IMR-90 (cell line): ENCODE measurements at regions not wholly inside any gene's neighbourhood (a gene's known extent, or its start where the extent isn't known, plus 50 kb on each side); places are given as distances from the start of the nearest gene placed in this dataset.

Experiments used
- ATAC-seq: fragments of 200-7000 bp; cut with Tn5 transposase; 2 replicates; pipeline ENCODE4 v1.9.1; 2020; ENCODE audit warnings: low read depth, mild to moderate bottlenecking, moderate library complexity
- BruUV-seq: library from RNA; stranded (reverse); fragments of 400-500 nt; replicated peaks from 2 replicates; lab custom pipeline; 2021; lab: Mats Ljungman, UMichigan
- CTCF ChIA-PET: fragments of 300-600 bp; formaldehyde crosslinking; extraction: SDS; loops from one replicate; lab custom pipeline; 2021; ENCODE audit warnings: antibody characterized with exemption; lab: Yijun Ruan, JAX
- POLR2A ChIA-PET: fragments of 300-600 bp; sonication (Branson Sonifier 250); formaldehyde crosslinking; loops from one replicate; lab custom pipeline; 2022; ENCODE audit warnings: antibody characterized with exemption; ENCODE audit not compliant: unreplicated experiment; lab: Charles Lee
- DNase-seq: peaks from one replicate; pipeline ENCODE4 v3.0.0; 2013
- H2AFZ ChIP-seq: replicated peaks from 2 replicates; pipeline ENCODE3; 2013; ENCODE audit warnings: low read length, mild to moderate bottlenecking; ENCODE audit not compliant: poor library complexity
- H2AK5ac ChIP-seq: 2 replicates; pipeline ENCODE4 v1.6.1; 2013; ENCODE audit warnings: low read depth, low read length, inconsistent platforms
- H2AK9ac ChIP-seq: replicated peaks from 2 replicates; pipeline ENCODE3; 2013; ENCODE audit warnings: mild to moderate bottlenecking, low read depth, low read length, moderate library complexity; ENCODE audit not compliant: poor library complexity
- H2BK120ac ChIP-seq: 2 replicates; pipeline ENCODE4 v1.6.1; 2013; ENCODE audit warnings: low read depth, low read length, inconsistent platforms
- H2BK15ac ChIP-seq: 3 replicates; pipeline ENCODE4 v1.6.1; 2013; ENCODE audit warnings: low read depth, low read length, inconsistent platforms
- H2BK20ac ChIP-seq: 2 replicates; pipeline ENCODE4 v1.6.1; 2013; ENCODE audit warnings: low read depth, mild to moderate bottlenecking, inconsistent platforms, low read length, moderate library complexity
- H2BK5ac ChIP-seq: 2 replicates; pipeline ENCODE4 v1.6.1; 2013; ENCODE audit warnings: mild to moderate bottlenecking, low read depth, low read length, inconsistent platforms; ENCODE audit not compliant: poor library complexity, severe bottlenecking
- H3K14ac ChIP-seq: replicated peaks from 2 replicates; pipeline ENCODE4 v1.6.1; 2013; ENCODE audit warnings: low read depth, low read length, inconsistent platforms
- H3K18ac ChIP-seq: 2 replicates; pipeline ENCODE4 v1.6.1; 2013; ENCODE audit warnings: low read depth, low read length, control low read depth
- H3K23ac ChIP-seq: 2 replicates; pipeline ENCODE4 v1.6.1; 2013; ENCODE audit warnings: low read depth, low read length, inconsistent platforms
- H3K27ac ChIP-seq: 2 replicates; pipeline ENCODE4 v1.5.1; 2013; ENCODE audit warnings: mild to moderate bottlenecking, control low read depth, low read length; ENCODE audit not compliant: insufficient read depth
- H3K27me3 ChIP-seq: 2 replicates; pipeline ENCODE4 v1.6.1; 2013; ENCODE audit warnings: low read length; ENCODE audit not compliant: control insufficient read depth, insufficient read depth
- H3K36me3 ChIP-seq: 2 replicates; pipeline ENCODE4 v1.6.1; 2013; ENCODE audit warnings: low read length, mixed read lengths; ENCODE audit not compliant: control insufficient read depth, insufficient read depth
- H3K4ac ChIP-seq: 2 replicates; pipeline ENCODE4 v1.6.1; 2013; ENCODE audit warnings: low read depth, low read length, inconsistent platforms
- H3K4me1 ChIP-seq: 2 replicates; pipeline ENCODE4 v1.6.1; 2013; ENCODE audit warnings: low read length, mixed read lengths; ENCODE audit not compliant: control insufficient read depth, insufficient read depth
- H3K4me2 ChIP-seq: 2 replicates; pipeline ENCODE4 v1.6.1; 2013; ENCODE audit warnings: low read depth, mild to moderate bottlenecking, control low read depth, low read length, moderate library complexity
- H3K4me3 ChIP-seq: 2 replicates; pipeline ENCODE4 v1.5.1; 2013; ENCODE audit warnings: low read depth, mild to moderate bottlenecking, control low read depth, low read length, moderate library complexity; ENCODE audit not compliant: insufficient read depth
- H3K56ac ChIP-seq: 2 replicates; pipeline ENCODE4 v1.6.1; 2013; ENCODE audit warnings: low read length, inconsistent platforms; ENCODE audit not compliant: insufficient read depth; ENCODE audit errors: extremely low read depth
- H3K79me1 ChIP-seq, 2 experiments: 2 replicates each; pipeline ENCODE4 v1.6.1; 2013; ENCODE audit warnings: low read length in 2 of 2, inconsistent platforms in 1 of 2, low read depth in 1 of 2
- H3K9ac ChIP-seq: 2 replicates; pipeline ENCODE4 v1.6.1; 2013; ENCODE audit warnings: low read depth, low read length, control low read depth
- H3K9me1 ChIP-seq: 2 replicates; pipeline ENCODE4 v1.6.1; 2013; ENCODE audit warnings: low read length, inconsistent platforms; ENCODE audit not compliant: insufficient read depth
- H3K9me3 ChIP-seq: 2 replicates; pipeline ENCODE4 v1.6.1; 2013; ENCODE audit warnings: low read length; ENCODE audit not compliant: control insufficient read depth, insufficient read depth
- H4K20me1 ChIP-seq: 2 replicates; pipeline ENCODE4 v1.6.1; 2013; ENCODE audit warnings: low read length, inconsistent platforms; ENCODE audit not compliant: insufficient read depth
- H4K5ac ChIP-seq: 2 replicates; pipeline ENCODE4 v1.6.1; 2013; ENCODE audit warnings: mild to moderate bottlenecking, low read depth, low read length, control low read depth
- H4K8ac ChIP-seq, 2 experiments: 2 replicates each; pipeline ENCODE4 v1.6.1; 2013; ENCODE audit warnings: low read depth in 2 of 2, low read length in 2 of 2, control low read depth in 1 of 2, inconsistent platforms in 1 of 2
- H4K91ac ChIP-seq: 2 replicates; pipeline ENCODE4 v1.6.1; 2013; ENCODE audit warnings: low read depth, low read length, inconsistent platforms; ENCODE audit not compliant: insufficient read depth
- CEBPB ChIP-seq: IDR thresholded peaks from 2 replicates; pipeline ENCODE4 v1.6.1; 2012; ENCODE audit warnings: low read depth, low read length, improper control_type of control experiment
- MXI1 ChIP-seq: IDR thresholded peaks from 2 replicates; pipeline ENCODE4 v1.6.1; 2012; ENCODE audit warnings: low read depth, mild to moderate bottlenecking, low read length, moderate library complexity, borderline replicate concordance
- WGBS, 2 experiments: methylation state at CpG; one replicate each; pipeline versions ENCODE4 v1.1.5 to v1.1.7; 2013; ENCODE audit warnings: missing lambda C conversion rate in 2 of 2; ENCODE audit not compliant: insufficient read length in 1 of 2; ENCODE audit errors: extremely low coverage in 2 of 2; 5-methylcytosine and 5-hydroxymethylcytosine counted together
- dilution Hi-C: fragments of 300-500 bp; cut with HindIII; formaldehyde crosslinking; loops from one replicate; pipeline ENCODE4 v1.14.3; 2018; ENCODE audit warnings: low sequenced_read_pairs; ENCODE audit not compliant: unreplicated experiment
- in situ Hi-C: fragments of 300-500 bp; cut with MboI; formaldehyde crosslinking; loops from 3 replicates; pipeline ENCODE4 v1.14.3; 2019; ENCODE audit warnings: low sequenced_read_pairs, inconsistent platforms, mixed read lengths
- intact Hi-C: fragments of 100-400 bp; cut with micrococcal nuclease; formaldehyde crosslinking; loops from 2 replicates; pipeline ENCODE4 v1.10.0; 2022

DNA sequence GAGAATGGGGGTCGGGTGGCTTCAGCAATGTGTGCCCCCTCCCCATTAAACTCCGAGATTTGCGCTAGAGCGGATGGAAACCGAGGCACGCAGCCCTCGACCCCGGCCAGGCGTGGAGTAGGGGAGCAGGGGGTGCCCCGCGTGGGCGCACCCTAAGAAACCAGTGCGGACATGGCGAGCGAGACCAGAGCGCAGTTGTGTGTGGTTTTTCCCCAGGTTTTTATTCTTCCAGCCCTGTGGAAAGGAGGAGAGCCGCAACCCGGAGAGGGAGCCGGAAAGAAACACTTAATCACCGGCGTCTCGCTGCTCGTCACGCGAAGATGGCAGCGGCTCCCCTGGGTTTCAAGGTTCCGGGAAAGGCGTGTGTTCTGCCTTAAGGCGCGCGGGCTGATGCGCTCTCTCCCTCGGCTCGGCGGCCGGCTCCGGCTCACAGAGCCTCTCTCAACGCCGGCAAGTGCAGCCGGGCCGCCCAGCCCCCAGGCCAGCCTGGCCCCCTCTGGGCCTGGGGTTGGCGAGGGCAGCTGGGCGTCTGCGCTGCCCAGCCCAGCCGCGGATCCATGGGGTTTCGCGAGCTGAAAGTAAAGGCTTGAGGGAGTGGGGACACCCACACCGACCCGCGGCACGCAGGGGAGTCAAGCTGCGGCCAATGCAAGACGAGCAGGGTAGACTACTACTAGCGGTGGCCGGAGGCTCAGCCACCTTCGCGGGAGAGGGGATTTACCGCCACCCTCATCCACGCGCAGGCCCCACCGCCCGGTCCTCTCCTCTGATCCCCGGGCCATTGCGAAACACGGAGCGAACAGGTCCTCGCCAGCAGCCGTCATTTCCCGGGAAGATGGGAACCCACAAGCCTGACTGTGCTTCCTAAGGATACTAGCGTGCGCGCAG, 74.0 kb upstream of the BCOR start:
- Histone ChIP-seq H2AK5ac (no peak overlapping the region), H3K79me1 (peaks cover 0 to 3% of the 10 kb centered on the region in 2 experiments; a peak in 1 of 4 replicates), H4K91ac (peak overlapping the region; percentile 56), H2BK5ac (no peak overlapping the region), H3K14ac (peak overlapping the region; percentile 10; the same call in 1 of the 2 replicates), H4K5ac (no peak overlapping the region; the same call in 1 of the 2 replicates), H3K18ac (no peak overlapping the region), H3K9me1 (no peaks in the 10 kb centered on the region), H2BK20ac (no peak overlapping the region), H3K4me3 (peak overlapping the region; percentile 40), H3K9me3 (no peaks in the 10 kb centered on the region; the same call in 1 of the 2 replicates), H4K20me1 (no peaks in the 10 kb centered on the region), H3K27me3 (peaks cover 16% of the 10 kb centered on the region), H2BK15ac (peak overlapping the region; percentile 75; the same call in 1 of the 3 replicates), H3K9ac (no peak overlapping the region; the same call in 1 of the 2 replicates), H3K4me1 (no peaks in the 10 kb centered on the region; the same call in 1 of the 2 replicates), H3K4me2 (peak overlapping the region; percentile 71), H4K8ac (peak overlapping the region in 1 of 2 experiments; percentile 75; a peak in 3 of 4 replicates), H3K27ac (peak overlapping the region; percentile 36), H3K4ac (peak overlapping the region; percentile 20), H3K56ac (0 out of 2 replicates have a peak overlapping the region, but pooled peaks have one; percentile 17), H3K36me3 (no peaks in the 10 kb centered on the region), H2BK120ac (peak overlapping the region; percentile 2; the same call in 1 of the 2 replicates), H3K23ac (no peak overlapping the region), H2AK9ac (peak overlapping the region; percentile 79), H2AFZ (peak overlapping the region; percentile 90)
- peak; percentile 33 for ATAC-seq
- intact Hi-C loops = loop anchor here (5.0 kb wide), 2 partner anchors 74 to 96 kb away; partner anchors contain the start of gene BCOR
- WGBS, 2 experiments = 13% methylated on average over 28 of the region's 73 CpGs; no CpG with 5 or more reads in 1 of the 2 experiments
- ChIA-PET POLR2A (no interaction called here), CTCF (no interaction called here)
- in situ Hi-C loops = loop anchor here (5.0 kb wide), 1 partner anchor 64 kb away; no protein-coding TSS in a partner anchor
- BruUV-seq = no TSS peak
- TF ChIP-seq MXI1 (no peak), CEBPB (peak; percentile 91)
- dilution Hi-C loops = no loop called here
- peak; percentile 44 for DNase-seq
